ENCODE measurements at regions not wholly inside any gene's neighbourhood (a gene's known extent, or its start where the extent isn't known, plus 50 kb on each side); places are given as distances from the start of the nearest gene placed in this dataset.

- H3K27me3 Mint-ChIP-seq (ENCODE audit: insufficient read depth, low read depth, poor library complexity) = no peaks in the 10 kb centered on the region
These were observed 69.2 kb downstream of the PLEKHG1 start for GRCh38 chr6:150668900-150669302.

More at GRCh38 chr6:150668900-150669302, 69.2 kb downstream of the PLEKHG1 start:
- Mint-ChIP-seq H3K36me3 (ENCODE audit: low read depth) (no peaks in the 10 kb centered on the region), H3K9me3 (no peaks in the 10 kb centered on the region), H3K27ac (peak overlapping the region; percentile 11; the same call in 1 of the 2 replicates), H3K4me3 (no peak overlapping the region), H3K4me1 (peaks cover 7% of the 10 kb centered on the region)
- no peak overlapping the region for H3K4me3 ChIP-seq
- ATAC-seq = no peak
- H3K9me2 ChIP-seq (ENCODE audit: insufficient read depth) = no peaks in the 10 kb centered on the region
- no peaks in the 10 kb centered on the region for H4K20me1 ChIP-seq (replicated peaks; ENCODE audit: insufficient read depth)
- no peak for TF ChIP-seq NANOG (IDR thresholded peaks at IDR 0.05; ENCODE audit: borderline replicate concordance)
- no peak for TF ChIP-seq ZNF462 (CRISPR knock-in tag; IDR thresholded peaks at IDR 0.05)
- no peak for TF ChIP-seq JUNB (IDR thresholded peaks at IDR 0.05; ENCODE audit: unreplicated experiment)
- TF ChIP-seq, protein P1, sequence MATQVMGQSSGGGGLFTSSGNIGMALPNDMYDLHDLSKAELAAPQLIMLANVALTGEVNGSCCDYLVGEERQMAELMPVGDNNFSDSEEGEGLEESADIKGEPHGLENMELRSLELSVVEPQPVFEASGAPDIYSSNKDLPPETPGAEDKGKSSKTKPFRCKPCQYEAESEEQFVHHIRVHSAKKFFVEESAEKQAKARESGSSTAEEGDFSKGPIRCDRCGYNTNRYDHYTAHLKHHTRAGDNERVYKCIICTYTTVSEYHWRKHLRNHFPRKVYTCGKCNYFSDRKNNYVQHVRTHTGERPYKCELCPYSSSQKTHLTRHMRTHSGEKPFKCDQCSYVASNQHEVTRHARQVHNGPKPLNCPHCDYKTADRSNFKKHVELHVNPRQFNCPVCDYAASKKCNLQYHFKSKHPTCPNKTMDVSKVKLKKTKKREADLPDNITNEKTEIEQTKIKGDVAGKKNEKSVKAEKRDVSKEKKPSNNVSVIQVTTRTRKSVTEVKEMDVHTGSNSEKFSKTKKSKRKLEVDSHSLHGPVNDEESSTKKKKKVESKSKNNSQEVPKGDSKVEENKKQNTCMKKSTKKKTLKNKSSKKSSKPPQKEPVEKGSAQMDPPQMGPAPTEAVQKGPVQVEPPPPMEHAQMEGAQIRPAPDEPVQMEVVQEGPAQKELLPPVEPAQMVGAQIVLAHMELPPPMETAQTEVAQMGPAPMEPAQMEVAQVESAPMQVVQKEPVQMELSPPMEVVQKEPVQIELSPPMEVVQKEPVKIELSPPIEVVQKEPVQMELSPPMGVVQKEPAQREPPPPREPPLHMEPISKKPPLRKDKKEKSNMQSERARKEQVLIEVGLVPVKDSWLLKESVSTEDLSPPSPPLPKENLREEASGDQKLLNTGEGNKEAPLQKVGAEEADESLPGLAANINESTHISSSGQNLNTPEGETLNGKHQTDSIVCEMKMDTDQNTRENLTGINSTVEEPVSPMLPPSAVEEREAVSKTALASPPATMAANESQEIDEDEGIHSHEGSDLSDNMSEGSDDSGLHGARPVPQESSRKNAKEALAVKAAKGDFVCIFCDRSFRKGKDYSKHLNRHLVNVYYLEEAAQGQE (IDR thresholded peaks at IDR 0.05; ENCODE audit: unreplicated experiment) = no peak
- TF ChIP-seq CTCF (conservative IDR thresholded peaks at IDR 0.05; ENCODE audit: low read depth in 2 of 2) = no peak
- no peak for TF ChIP-seq ETS1 (IDR thresholded peaks at IDR 0.05)
- TF ChIP-seq STAT1 (IDR thresholded peaks at IDR 0.05; ENCODE audit: unreplicated experiment) = no peak
- TF ChIP-seq CREB1 (CRISPR knock-in tag; IDR thresholded peaks at IDR 0.05; ENCODE audit: low read depth) = no peak
- no peak for TF ChIP-seq EZH2phosphoT487 (IDR thresholded peaks at IDR 0.05; ENCODE audit: unreplicated experiment)
- TF ChIP-seq ZNF331 (CRISPR knock-in tag; IDR thresholded peaks at IDR 0.05; ENCODE audit: low read depth) = no peak
- TF ChIP-seq EZH2 (IDR thresholded peaks at IDR 0.05; ENCODE audit: low read depth, unreplicated experiment) = no peak
- TF ChIP-seq ZNF114 (CRISPR knock-in tag; IDR thresholded peaks at IDR 0.05) = no peak
- H3K27me3 ChIP-seq (ENCODE audit: insufficient read depth) = no peaks in the 10 kb centered on the region
- no peaks in the 10 kb centered on the region for H3K79me2 ChIP-seq (replicated peaks; ENCODE audit: insufficient read depth)
- H2AFZ ChIP-seq = peak overlapping the region; percentile 56; the same call in 1 of the 2 replicates
- H3K4me1 ChIP-seq (ENCODE audit: insufficient read depth) = no peaks in the 10 kb centered on the region
- peak overlapping the region; percentile 84; the same call in 1 of the 2 replicates for H3K27ac ChIP-seq (ENCODE audit: low read depth)
- DNase-seq (ENCODE audit: low spot score) = no peak
- H3K4me2 ChIP-seq = 0 out of 2 replicates have a peak overlapping the region, but pooled peaks have one; percentile 13
- no peaks in the 10 kb centered on the region for H3K36me3 ChIP-seq (ENCODE audit: insufficient read depth)
- no peaks in the 10 kb centered on the region for H3F3A ChIP-seq (replicated peaks; ENCODE audit: low read depth)
